HG02642 (cell line): ENCODE measurements at regions not wholly inside any gene's neighbourhood (a gene's known extent, or its start where the extent isn't known, plus 50 kb on each side); places are given as distances from the start of the nearest gene placed in this dataset.

Source experiments
- ATAC-seq: cut with Tn5 transposase; IDR thresholded peaks from one replicate; pipeline ENCODE4 v1.9.1; 2021; ENCODE audit warnings: mild to moderate bottlenecking; ENCODE audit not compliant: unreplicated experiment, poor library complexity

GRCh38 chr20:40768105-40768504, 79.1 kb upstream of the MAFB start:
- ATAC-seq = no peak

- ATAC-seq = no peak
These were observed 80.7 kb upstream of the MAFB start for GRCh38 chr20:40769677-40770285.

- no peak for ATAC-seq
These were observed 81.7 kb upstream of the MAFB start for GRCh38 chr20:40770564-40771307.

GRCh38 chr20:40771308-40771610, 82.2 kb upstream of the MAFB start:
- ATAC-seq = no peak

GRCh38 chr20:40771848-40772511, 82.9 kb upstream of the MAFB start:
- ATAC-seq = no peak

GRCh38 chr20:40773376-40773775, 84.3 kb upstream of the MAFB start:
- no peak for ATAC-seq

GRCh38 chr20:40774252-40774651, 85.2 kb upstream of the MAFB start:
- ATAC-seq = no peak

- ATAC-seq = no peak
These were observed 86.6 kb upstream of the MAFB start for GRCh38 chr20:40775561-40776146.

GRCh38 chr20:40776466-40777457, 87.7 kb upstream of the MAFB start:
- ATAC-seq = no peak

- no peak for ATAC-seq
These were observed 88.6 kb upstream of the MAFB start for GRCh38 chr20:40777653-40778052.

GRCh38 chr20:40778894-40779496, 90.0 kb upstream of the MAFB start:
- no peak for ATAC-seq

GRCh38 chr20:40781327-40782042, 92.4 kb upstream of the MAFB start:
- ATAC-seq = no peak

- no peak for ATAC-seq
These were observed 93.0 kb upstream of the MAFB start for GRCh38 chr20:40782043-40782368.

- no peak for ATAC-seq
These were observed 96.3 kb upstream of the MAFB start for GRCh38 chr20:40785346-40785745.

GRCh38 chr20:40786336-40786735, 97.3 kb upstream of the MAFB start:
- ATAC-seq = no peak

GRCh38 chr20:40787941-40788340, 98.9 kb upstream of the MAFB start:
- no peak for ATAC-seq

- ATAC-seq = no peak
These were observed 108.4 kb upstream of the MAFB start for GRCh38 chr20:40797425-40797824.

GRCh38 chr20:40798066-40798465, 109.0 kb upstream of the MAFB start:
- ATAC-seq = no peak

- ATAC-seq = no peak
These were observed 113.8 kb upstream of the MAFB start for GRCh38 chr20:40802886-40803285.
